ENCODE measurements at regions not wholly inside any gene's neighbourhood (a gene's known extent, or its start where the extent isn't known, plus 50 kb on each side); places are given as distances from the start of the nearest gene placed in this dataset.
A peak's percentile ranks its signal among the peaks of the same experiment; 100 is the strongest.
"Not testable (repeated sequence)": the region's sequence is repeated elsewhere in the genome, so short reads cannot be mapped to it uniquely, and the experiment has no call there.

DNA sequence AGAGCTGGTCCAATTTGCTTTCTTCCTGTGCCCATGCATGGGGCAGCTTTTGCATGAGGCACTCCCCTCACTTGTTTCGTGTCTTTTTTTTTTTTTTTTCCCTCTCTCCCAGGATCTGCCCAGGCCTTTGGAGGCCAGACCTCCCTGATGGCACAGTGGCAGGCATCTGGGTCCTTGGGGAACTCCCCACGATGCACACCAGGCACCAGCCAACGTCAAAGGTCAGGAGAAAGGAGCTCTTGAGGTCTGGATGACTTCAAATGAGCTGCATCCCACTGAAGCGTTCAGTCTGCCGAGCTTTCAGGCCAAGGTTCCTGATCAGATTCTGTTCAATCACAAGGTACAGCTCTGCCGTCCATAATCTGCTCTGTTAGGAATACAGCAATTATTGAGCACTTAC lies 97.2 kb upstream of the CARD11 start:
- intact Hi-C loops (cut with DNase I) = no loop called here
- no peak for DNase-seq

DNA sequence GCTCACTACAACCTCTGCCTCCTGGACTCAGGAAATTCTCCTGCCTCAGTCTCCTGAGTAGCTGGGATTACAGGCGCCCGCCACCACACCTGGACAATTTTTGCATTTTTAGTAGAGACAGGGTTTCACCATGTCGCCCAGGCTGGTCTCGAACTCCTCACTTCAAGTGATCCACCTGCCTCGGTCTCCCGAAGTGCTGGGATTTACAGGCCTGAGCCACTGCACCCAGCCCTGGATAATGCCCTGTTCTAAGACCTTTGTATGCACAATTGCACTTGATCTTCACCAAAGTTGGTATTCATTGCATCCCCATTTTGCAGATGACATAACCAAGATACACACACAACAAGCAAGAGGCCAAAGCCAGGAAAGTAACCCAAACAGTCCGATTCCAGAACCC lies 97.7 kb upstream of the CARD11 start:
- no peak for ATAC-seq
- H3K27me3 ChIP-seq = no peaks in the 10 kb centered on the region
- no peaks in the 10 kb centered on the region for H3K9me3 ChIP-seq
- TF ChIP-seq, protein P1, sequence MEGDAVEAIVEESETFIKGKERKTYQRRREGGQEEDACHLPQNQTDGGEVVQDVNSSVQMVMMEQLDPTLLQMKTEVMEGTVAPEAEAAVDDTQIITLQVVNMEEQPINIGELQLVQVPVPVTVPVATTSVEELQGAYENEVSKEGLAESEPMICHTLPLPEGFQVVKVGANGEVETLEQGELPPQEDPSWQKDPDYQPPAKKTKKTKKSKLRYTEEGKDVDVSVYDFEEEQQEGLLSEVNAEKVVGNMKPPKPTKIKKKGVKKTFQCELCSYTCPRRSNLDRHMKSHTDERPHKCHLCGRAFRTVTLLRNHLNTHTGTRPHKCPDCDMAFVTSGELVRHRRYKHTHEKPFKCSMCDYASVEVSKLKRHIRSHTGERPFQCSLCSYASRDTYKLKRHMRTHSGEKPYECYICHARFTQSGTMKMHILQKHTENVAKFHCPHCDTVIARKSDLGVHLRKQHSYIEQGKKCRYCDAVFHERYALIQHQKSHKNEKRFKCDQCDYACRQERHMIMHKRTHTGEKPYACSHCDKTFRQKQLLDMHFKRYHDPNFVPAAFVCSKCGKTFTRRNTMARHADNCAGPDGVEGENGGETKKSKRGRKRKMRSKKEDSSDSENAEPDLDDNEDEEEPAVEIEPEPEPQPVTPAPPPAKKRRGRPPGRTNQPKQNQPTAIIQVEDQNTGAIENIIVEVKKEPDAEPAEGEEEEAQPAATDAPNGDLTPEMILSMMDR (IDR thresholded peaks at IDR 0.05) = no peak
- no peak for DNase-seq
- H3K4me3 ChIP-seq = no peak overlapping the region
- no peaks in the 10 kb centered on the region for H3K4me1 ChIP-seq
- H3K27ac ChIP-seq = no peak overlapping the region
- intact Hi-C loops (cut with DNase I) = no loop called here
- no peaks in the 10 kb centered on the region for H3K36me3 ChIP-seq

More for the DNA sequence above, 97.2 kb upstream of the CARD11 start:
- no peak for ATAC-seq
- Histone ChIP-seq H3K9me3 (no peaks in the 10 kb centered on the region), H3K4me1 (no peaks in the 10 kb centered on the region), H3K27me3 (no peaks in the 10 kb centered on the region), H3K27ac (no peak overlapping the region), H3K36me3 (no peaks in the 10 kb centered on the region), H3K4me3 (no peak overlapping the region)
- TF ChIP-seq, protein P1 (IDR thresholded peaks at IDR 0.05) = no peak

DNA sequence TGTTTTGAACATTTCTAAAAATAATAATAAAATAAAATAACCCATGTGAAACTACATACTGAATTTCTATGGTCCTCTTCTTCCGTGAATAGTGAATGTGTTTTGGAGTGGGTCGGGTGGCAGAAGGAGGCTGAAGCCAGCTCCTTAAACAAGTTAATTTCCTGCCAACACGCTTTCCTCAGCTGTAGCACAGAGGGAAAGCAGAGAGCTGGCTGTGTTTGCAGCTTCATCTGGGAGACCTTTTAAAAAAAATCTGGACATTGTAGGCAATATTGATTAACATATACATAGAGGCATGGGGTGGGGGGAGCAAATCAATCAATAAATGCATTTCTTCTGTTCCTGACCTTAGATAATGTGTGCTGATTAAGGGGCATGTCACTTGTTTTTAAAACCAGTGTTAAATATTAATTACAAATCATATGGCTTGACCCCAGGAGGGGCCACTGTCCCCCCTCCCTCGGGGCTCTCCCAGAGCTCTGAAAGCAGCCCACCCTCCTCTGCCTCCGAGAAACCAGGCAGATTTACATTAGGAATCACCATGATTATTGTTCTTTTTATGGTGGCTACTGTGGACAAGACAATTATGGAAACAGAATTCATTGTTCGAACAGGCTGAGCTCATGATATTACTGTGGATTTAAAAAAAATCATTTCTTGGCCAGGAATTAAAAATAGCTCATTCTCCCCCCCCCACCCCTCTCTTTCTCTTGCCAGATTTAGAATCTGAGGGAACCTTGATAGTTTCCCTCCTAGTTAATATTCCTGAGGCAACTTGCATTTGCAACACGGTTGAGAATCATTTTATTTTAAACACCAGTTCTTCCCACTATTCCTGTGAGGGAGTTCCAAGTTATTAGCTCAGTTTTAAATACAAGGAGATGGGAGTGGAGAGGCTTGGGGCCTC lies 100.5 kb upstream of the CARD11 start:
- Histone ChIP-seq H3K27ac (no peak overlapping the region), H3K36me3 (no peaks in the 10 kb centered on the region), H3K9me3 (no peaks in the 10 kb centered on the region), H3K4me1 (no peaks in the 10 kb centered on the region), H3K4me3 (no peak overlapping the region), H3K27me3 (no peaks in the 10 kb centered on the region)
- intact Hi-C loops (cut with DNase I) = no loop called here
- no peak for DNase-seq
- TF ChIP-seq, protein P1 (IDR thresholded peaks at IDR 0.05) = no peak
- no peak for ATAC-seq

DNA sequence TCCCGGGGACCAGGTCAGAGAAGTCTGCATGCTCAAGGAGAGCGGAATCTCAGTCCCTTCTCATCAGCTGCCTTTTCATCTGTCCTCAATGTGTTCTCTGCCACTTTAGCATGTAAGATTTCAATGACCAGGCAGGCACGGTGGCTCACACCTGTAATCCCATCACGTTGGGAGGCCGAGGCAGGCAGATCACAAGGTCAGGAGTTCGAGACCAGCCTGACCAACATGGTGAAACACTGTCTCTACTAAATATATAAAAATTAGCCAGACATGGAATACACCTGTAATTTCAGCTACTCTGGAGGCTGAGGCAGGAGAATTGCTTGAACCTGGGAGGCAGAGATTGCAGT lies 101.1 kb upstream of the CARD11 start:
- DNase-seq; H3K27ac ChIP-seq; H3K9me3 ChIP-seq; H3K4me3 ChIP-seq; H3K27me3 ChIP-seq; ATAC-seq; H3K4me1 ChIP-seq; intact Hi-C loops (cut with DNase I); H3K36me3 ChIP-seq: not testable (repeated sequence)

DNA sequence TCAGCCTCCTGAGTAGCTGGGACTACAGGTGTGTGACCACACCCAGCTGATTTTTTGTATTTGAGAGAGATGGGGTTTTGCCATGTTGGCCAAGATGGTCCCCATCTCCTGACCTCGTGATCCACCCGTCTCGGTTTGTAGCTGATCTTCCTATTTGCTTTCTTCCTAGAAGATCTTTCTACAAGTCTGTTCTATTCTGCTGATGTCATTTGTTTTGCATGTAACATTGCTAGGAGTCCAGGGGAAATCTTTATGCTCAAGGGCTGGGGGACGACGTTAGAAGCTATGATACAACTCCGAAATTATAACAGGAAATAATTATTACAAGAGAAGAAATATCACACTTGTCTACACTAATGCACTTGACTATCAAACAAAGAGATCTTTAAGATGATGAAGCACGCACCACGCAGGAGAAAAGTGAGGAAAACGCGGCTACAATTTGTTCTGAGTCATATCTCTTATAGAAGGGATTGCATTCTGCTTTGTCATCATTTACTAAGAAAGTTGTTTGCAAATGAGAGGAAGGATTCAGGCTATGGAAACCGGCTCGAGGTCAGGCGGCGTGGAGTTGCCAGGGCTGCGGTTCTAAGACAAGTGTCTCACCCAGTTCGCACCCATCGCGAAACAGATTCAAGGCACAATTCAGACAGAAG lies 103.0 kb upstream of the CARD11 start:
- no peaks in the 10 kb centered on the region for H3K27me3 ChIP-seq
- no peak for ATAC-seq
- intact Hi-C loops (cut with DNase I) = no loop called here

DNA sequence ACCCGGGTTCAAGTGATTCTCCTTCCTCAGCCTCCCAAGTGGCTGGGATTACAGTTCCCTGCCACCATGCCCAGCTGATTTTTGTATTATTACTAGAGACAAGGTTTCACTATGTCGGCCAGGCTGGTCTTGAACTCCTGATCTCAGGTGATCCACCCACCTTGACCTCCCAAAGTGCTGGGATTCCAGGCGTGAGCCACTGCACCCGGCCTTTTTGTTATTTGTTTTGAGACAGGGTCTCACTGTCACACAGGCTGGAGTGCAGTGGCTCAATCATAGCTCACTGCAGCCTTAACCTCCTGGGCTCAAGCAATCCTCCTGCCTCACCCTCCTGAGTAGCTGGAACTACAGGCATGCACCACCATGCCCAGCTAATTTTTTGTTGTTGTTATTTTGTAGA lies 104.8 kb upstream of the CARD11 start:
- H3K36me3 ChIP-seq; H3K4me3 ChIP-seq; H3K4me1 ChIP-seq; intact Hi-C loops (cut with DNase I); H3K27ac ChIP-seq; H3K9me3 ChIP-seq; H3K27me3 ChIP-seq; ATAC-seq: not testable (repeated sequence)
- DNase-seq = peak; percentile 15

More for the DNA sequence above, 103.0 kb upstream of the CARD11 start:
- Histone ChIP-seq H3K36me3 (no peaks in the 10 kb centered on the region), H3K27ac (no peak overlapping the region), H3K4me1 (no peaks in the 10 kb centered on the region), H3K4me3 (no peak overlapping the region), H3K9me3 (no peaks in the 10 kb centered on the region)
- DNase-seq = peak; percentile 51
- TF ChIP-seq, protein P1 (IDR thresholded peaks at IDR 0.05) = no peak

Data from upper lobe of right lung (tissue), 1 donor.